NCI-H2029 (cell line): ENCODE measurements at regions not wholly inside any gene's neighbourhood (a gene's known extent, or its start where the extent isn't known, plus 50 kb on each side); places are given as distances from the start of the nearest gene placed in this dataset.
A peak's percentile ranks its signal among the peaks of the same experiment; 100 is the strongest.
"Not testable (repeated sequence)": the region's sequence is repeated elsewhere in the genome, so short reads cannot be mapped to it uniquely, and the experiment has no call there.

ENCODE experiments used
- DNase-seq: peaks from one replicate; lab custom pipeline; 2025; lab: John Stamatoyannopoulos, UW

GRCh38 chr21:35566874-35567273 lies 493.5 kb downstream of the SETD4 start:
- no peak for DNase-seq

DNA sequence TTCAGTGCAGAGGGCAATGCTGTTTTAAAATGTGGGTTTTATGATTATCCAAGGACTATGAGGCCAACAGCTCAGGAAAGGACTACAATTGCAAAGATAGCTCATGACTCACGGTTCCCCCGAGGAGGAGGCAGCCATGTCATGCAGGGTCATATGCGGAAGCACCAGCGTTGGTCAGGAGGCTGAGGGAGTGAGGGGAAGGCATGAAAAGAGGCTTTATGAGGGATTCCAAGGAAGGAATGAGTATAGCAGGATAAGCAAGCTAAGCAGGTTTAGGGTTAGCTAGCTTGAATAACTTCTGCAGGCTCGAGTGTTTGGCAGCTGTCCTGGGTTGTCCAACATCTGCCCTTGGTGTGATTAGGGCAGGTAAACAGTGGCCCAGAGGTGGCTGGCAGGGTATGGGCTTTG lies 495.1 kb downstream of the SETD4 start:
- DNase-seq = no peak

- DNase-seq = peak; percentile 38
Measured at GRCh38 chr21:35563885-35564451, 496.4 kb downstream of the SETD4 start.

- DNase-seq = no peak
Measured at GRCh38 chr21:35562876-35563275, 497.4 kb downstream of the SETD4 start.

GRCh38 chr21:35561116-35561515 lies 499.2 kb downstream of the SETD4 start:
- no peak for DNase-seq

- DNase-seq = no peak
Measured at GRCh38 chr21:35559829-35560225, 500.5 kb downstream of the SETD4 start.

- DNase-seq = no peak
Measured at GRCh38 chr21:35559128-35559828, 501.0 kb downstream of the SETD4 start.

- DNase-seq = no peak
Measured at GRCh38 chr21:35556536-35556935, 503.8 kb downstream of the SETD4 start.

- not testable (repeated sequence) for DNase-seq
Measured at GRCh38 chr21:35552483-35552882, 503.4 kb upstream of the RUNX1 start.

- DNase-seq = no peak
Measured at GRCh38 chr21:35548904-35549615, 500.0 kb upstream of the RUNX1 start.

- DNase-seq = no peak
Measured at GRCh38 chr21:35547946-35548774, 499.1 kb upstream of the RUNX1 start.

- no peak for DNase-seq
Measured at GRCh38 chr21:35543746-35544145, 494.6 kb upstream of the RUNX1 start.

DNA sequence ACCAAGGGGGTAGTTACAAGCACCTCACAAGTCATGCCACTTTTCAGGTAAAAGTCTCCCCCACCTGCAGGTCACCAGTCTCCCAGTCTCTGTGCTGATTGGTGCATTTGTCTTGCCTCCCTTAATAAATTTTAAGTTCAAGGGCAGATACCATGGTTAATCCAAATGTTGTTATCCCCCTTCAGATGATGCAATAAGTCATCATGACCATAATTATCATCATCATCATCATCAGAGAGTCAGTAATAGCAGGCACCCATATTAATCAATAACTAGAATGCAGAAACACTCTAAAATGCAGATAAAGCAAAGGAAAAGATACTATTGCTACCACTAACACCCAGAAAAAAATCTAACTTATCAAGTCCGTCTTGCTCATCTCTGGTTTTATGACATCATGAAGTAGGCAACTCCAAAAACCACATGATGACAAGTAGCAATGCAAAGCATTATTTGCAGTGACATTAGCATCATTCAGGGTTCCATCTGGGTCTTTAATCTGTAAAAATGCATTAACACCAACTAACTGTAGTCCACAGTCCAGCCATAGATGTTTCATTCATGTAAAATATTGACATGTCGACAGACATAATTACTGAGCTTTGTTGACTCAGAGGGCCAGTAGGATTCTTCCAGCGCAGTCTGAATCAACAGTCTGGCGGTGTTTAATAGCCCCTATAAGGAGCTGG lies 492.0 kb upstream of the RUNX1 start:
- peak; percentile 72 for DNase-seq

DNA sequence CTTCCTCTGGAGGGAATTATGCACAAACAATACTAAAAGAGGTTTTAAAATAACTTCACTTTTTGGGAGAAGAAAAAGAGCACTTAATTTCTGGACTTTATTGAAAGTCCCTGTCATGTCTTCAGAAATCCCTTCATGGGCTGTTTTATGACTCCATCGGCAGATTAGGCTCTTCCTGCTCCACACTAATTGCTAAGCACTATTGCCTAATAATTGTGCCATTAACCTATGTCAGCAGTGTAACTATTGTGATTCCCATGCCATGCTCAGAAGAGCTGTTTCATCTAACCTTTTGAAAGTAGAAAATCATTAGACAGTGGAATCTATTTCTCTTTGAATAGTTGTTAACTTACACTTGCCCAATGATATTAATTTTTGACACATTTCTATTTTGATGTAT lies 489.3 kb upstream of the RUNX1 start:
- no peak for DNase-seq

DNA sequence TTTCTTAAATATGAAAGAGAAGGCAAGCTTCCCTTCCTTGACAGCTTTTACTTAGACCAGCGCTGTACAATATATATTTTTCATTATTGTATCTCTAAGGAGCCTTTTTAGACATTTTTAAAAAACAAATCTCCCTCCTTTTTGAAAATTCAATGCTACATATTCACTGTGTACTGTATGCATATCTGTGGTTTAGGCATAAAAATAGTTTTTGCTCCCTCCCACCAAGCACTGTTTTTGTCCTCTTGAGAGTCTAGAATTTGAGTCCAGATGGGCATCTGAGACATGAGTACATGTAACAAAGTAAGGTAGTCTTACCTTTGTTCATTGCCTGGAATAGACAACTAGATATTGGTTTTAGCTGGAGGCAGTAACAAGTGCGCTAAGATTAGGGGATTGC lies 488.5 kb upstream of the RUNX1 start:
- DNase-seq = no peak

- no peak for DNase-seq
Measured at GRCh38 chr21:35533893-35534292, 484.8 kb upstream of the RUNX1 start.

DNA sequence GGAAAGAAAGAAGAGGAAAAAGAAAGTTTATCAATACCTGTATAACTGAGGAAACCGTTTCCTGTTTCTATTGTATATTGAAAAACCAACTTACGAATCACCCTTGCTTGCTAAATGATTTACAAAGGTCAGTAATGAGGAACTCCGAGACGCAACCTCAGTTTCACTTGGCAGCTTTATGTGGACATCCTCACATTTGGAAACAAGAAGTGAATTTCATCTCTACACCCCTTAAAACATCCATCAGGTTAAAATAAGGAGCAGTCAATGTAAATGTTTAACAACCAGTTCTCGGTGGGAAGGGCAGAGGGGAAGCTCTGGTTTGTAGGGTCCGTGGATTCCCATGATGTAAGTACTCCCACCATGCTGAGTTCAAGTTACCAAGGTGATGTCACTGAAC lies 481.7 kb upstream of the RUNX1 start:
- no peak for DNase-seq

- DNase-seq = peak; percentile 37
Measured at GRCh38 chr21:35529171-35529863, 480.2 kb upstream of the RUNX1 start.

DNA sequence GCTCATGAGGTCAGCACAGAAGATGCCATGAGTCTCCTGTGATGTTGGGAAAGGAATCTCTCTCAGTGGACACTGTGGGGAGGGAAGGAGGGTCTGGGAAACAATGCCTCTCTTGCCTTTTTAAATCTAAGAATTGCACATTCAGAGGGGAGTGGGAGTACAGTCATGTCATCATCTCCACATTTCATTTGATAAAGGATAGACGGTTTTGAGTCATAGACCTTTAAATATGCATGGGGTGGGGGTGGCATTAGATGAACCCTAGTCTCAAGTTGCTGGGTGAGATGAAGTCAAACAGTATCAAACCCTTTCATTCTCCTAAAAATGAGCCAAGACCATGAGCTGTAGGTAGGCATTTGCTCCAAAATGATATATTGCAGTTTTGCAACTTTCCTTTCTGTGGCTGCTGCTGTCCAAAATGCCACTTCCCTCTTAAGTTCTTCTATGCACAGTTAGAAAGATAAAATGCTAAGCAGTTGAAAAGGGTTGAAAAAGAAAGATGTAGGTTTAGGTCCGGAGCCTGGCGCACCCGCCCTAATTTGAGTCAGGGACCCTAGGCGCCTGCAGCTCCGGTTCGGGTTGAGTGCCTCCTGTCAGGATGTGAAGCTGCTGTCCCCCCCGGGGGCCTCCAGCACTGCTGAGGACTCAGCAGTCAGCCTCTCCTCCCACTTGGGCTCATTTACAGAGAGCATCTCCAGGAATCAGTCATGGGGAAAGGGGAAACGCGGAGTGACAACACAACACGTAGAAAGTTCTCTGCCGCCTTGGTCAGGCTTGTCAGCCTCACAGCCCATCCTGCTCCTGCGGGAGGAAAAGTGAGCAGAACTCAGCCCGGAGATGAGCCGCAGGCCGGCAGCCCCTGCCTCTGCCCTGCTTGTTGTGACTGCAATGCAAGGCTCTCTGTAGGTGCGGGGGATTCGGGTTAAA lies 479.3 kb upstream of the RUNX1 start:
- DNase-seq = peak; percentile 23

- no peak for DNase-seq
Measured at GRCh38 chr21:35527358-35527757, 478.3 kb upstream of the RUNX1 start.
